ENCODE measurements at regions not wholly inside any gene's neighbourhood (a gene's known extent, or its start where the extent isn't known, plus 50 kb on each side); places are given as distances from the start of the nearest gene placed in this dataset.

- TF ChIP-seq, protein P1, sequence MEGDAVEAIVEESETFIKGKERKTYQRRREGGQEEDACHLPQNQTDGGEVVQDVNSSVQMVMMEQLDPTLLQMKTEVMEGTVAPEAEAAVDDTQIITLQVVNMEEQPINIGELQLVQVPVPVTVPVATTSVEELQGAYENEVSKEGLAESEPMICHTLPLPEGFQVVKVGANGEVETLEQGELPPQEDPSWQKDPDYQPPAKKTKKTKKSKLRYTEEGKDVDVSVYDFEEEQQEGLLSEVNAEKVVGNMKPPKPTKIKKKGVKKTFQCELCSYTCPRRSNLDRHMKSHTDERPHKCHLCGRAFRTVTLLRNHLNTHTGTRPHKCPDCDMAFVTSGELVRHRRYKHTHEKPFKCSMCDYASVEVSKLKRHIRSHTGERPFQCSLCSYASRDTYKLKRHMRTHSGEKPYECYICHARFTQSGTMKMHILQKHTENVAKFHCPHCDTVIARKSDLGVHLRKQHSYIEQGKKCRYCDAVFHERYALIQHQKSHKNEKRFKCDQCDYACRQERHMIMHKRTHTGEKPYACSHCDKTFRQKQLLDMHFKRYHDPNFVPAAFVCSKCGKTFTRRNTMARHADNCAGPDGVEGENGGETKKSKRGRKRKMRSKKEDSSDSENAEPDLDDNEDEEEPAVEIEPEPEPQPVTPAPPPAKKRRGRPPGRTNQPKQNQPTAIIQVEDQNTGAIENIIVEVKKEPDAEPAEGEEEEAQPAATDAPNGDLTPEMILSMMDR (conservative IDR thresholded peaks at IDR 0.05; ENCODE audit: low read depth, low read length): no peak
- TF ChIP-seq EZH2 (IDR thresholded peaks at IDR 0.05; ENCODE audit: borderline replicate concordance, low read depth, low read length, poor library complexity, severe bottlenecking): no peak
These were observed 600.5 kb upstream of the ADAMTS5 start for GRCh38 chr21:27567381-27567780.

Measured in A673 (cell line).